NCI-H1436 (cell line): ENCODE measurements at regions not wholly inside any gene's neighbourhood (a gene's known extent, or its start where the extent isn't known, plus 50 kb on each side); places are given as distances from the start of the nearest gene placed in this dataset.

ENCODE experiments used
- DNase-seq: peaks from one replicate; lab custom pipeline; 2025; lab: John Stamatoyannopoulos, UW

GRCh38 chrX:40313269-40313668, 215.5 kb upstream of the BCOR start:
- no peak for DNase-seq

- DNase-seq = no peak
Measured at GRCh38 chrX:40310447-40310846, 212.7 kb upstream of the BCOR start.

GRCh38 chrX:40310016-40310415, 212.3 kb upstream of the BCOR start:
- no peak for DNase-seq

GRCh38 chrX:40307871-40308270, 210.1 kb upstream of the BCOR start:
- DNase-seq = no peak

GRCh38 chrX:40304115-40304514, 206.4 kb upstream of the BCOR start:
- no peak for DNase-seq

GRCh38 chrX:40303256-40304077, 205.7 kb upstream of the BCOR start:
- no peak for DNase-seq

- DNase-seq = no peak
Measured at GRCh38 chrX:40300286-40300890, 202.6 kb upstream of the BCOR start.

GRCh38 chrX:40299641-40300046, 201.9 kb upstream of the BCOR start:
- DNase-seq = no peak

- no peak for DNase-seq
Measured at GRCh38 chrX:40298572-40299479, 201.1 kb upstream of the BCOR start.

GRCh38 chrX:40298069-40298468, 200.3 kb upstream of the BCOR start:
- DNase-seq = no peak

GRCh38 chrX:40291553-40291952, 193.8 kb upstream of the BCOR start:
- DNase-seq = no peak

- no peak for DNase-seq
Measured at GRCh38 chrX:40290517-40290916, 192.8 kb upstream of the BCOR start.

GRCh38 chrX:40285876-40286275, 188.1 kb upstream of the BCOR start:
- no peak for DNase-seq

- no peak for DNase-seq
Measured at GRCh38 chrX:40284852-40285251, 187.1 kb upstream of the BCOR start.

- no peak for DNase-seq
Measured at GRCh38 chrX:40283981-40284380, 186.2 kb upstream of the BCOR start.

GRCh38 chrX:40282946-40283660, 185.3 kb upstream of the BCOR start:
- DNase-seq = no peak

GRCh38 chrX:40282348-40282747, 184.6 kb upstream of the BCOR start:
- DNase-seq = no peak

- no peak for DNase-seq
Measured at GRCh38 chrX:40281336-40282005, 183.7 kb upstream of the BCOR start.

GRCh38 chrX:40279762-40280161, 182.0 kb upstream of the BCOR start:
- DNase-seq = no peak

- DNase-seq = no peak
Measured at GRCh38 chrX:40279091-40279430, 181.3 kb upstream of the BCOR start.

GRCh38 chrX:40278340-40279090, 180.8 kb upstream of the BCOR start:
- DNase-seq = no peak
